ENCODE measurements at regions not wholly inside any gene's neighbourhood (a gene's known extent, or its start where the extent isn't known, plus 50 kb on each side); places are given as distances from the start of the nearest gene placed in this dataset.

DNA sequence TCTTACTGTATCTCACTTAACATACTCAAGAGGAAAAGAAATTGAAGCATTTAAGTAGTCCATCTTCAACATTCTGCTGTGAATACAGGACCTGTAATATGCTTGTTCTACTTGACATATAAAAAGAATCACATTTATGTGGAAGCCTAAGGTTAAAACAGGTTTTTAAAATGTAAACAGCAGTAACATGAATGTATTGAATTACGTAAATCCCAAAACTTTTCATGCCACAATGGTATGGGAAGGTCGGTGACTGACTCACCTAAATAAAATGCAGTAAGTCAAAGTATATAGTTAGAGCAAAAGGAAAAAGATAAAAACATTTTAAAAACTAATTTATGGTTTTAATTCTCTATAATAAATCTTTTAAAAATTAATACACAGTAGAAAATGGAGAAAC is 115.7 kb upstream of the TJP1 start:
- DNase-seq (ENCODE audit: low spot score), result no peak
- TF ChIP-seq, protein P1, sequence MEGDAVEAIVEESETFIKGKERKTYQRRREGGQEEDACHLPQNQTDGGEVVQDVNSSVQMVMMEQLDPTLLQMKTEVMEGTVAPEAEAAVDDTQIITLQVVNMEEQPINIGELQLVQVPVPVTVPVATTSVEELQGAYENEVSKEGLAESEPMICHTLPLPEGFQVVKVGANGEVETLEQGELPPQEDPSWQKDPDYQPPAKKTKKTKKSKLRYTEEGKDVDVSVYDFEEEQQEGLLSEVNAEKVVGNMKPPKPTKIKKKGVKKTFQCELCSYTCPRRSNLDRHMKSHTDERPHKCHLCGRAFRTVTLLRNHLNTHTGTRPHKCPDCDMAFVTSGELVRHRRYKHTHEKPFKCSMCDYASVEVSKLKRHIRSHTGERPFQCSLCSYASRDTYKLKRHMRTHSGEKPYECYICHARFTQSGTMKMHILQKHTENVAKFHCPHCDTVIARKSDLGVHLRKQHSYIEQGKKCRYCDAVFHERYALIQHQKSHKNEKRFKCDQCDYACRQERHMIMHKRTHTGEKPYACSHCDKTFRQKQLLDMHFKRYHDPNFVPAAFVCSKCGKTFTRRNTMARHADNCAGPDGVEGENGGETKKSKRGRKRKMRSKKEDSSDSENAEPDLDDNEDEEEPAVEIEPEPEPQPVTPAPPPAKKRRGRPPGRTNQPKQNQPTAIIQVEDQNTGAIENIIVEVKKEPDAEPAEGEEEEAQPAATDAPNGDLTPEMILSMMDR (IDR thresholded peaks at IDR 0.05; ENCODE audit: extremely low read depth, missing control alignments), result no peak

DNA sequence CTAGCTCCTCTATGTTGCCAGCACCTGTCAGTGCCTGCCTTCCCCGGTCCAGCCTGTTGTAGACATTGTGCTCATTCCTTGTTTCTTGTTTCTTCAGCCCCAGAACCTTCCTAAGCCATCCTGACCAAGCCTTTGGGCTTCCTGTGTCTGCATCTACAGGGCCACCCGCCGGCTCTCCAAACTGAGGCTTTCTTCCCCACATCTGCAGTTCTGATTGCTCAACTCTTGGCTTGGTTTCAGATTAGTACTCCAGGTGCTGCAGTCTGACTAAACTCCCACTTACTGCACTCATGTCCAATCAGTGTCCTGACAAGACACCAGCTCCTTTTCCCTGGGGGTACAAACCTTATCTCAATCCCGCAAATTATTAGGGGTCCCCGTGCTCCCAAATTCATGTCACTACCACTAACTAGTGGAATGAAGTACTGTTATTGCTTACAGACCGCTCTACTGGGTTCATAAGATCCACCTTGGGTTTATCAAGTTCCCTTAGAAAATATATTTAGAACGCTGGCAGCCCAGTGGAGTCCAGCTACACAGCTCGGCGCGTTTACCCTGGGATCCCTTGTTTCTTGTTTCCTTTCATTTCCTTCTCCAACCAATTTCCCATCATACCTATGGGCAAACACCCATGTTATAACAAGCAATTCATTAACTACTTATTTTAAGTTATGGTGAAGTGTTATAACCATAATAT is 114.2 kb upstream of the TJP1 start:
- TF ChIP-seq, protein P1 (IDR thresholded peaks at IDR 0.05; ENCODE audit: extremely low read depth, missing control alignments), result no peak
- no peak for DNase-seq (ENCODE audit: low spot score)

DNA sequence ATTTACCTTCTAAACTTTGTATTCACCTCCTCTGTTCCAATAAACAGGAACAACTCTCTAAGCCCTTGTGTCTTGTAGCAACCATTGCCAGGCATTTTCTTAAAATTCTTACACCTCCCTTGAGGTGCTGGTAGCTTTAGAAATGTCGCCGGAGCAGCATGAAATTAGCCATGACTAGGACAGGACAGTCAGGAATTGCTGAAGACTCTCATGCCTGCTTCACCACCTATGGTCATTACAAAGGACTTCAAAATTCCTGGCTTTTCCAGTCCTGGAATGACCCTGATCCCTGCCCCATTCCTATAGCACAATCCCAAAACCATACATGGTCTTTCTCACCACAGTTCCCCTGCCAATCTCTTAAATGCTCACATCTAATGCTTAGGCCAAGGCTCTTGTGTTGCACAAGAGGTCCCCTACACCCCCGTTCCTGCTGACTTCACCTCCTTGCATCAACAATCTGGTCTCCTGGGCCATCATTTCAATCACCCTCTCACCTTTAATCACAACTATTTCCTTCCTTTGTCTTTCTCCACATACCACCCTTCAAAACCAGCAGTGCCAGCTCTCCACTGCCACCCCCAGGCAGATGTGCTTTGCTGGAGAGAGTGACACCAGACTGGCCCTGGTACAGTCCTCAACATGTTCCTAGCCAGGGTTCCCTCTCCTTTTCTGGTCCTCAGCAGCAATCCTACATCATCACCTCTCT is 113.2 kb upstream of the TJP1 start:
- TF ChIP-seq, protein P1 (IDR thresholded peaks at IDR 0.05; ENCODE audit: extremely low read depth, missing control alignments), result no peak
- DNase-seq (ENCODE audit: low spot score), result no peak

DNA sequence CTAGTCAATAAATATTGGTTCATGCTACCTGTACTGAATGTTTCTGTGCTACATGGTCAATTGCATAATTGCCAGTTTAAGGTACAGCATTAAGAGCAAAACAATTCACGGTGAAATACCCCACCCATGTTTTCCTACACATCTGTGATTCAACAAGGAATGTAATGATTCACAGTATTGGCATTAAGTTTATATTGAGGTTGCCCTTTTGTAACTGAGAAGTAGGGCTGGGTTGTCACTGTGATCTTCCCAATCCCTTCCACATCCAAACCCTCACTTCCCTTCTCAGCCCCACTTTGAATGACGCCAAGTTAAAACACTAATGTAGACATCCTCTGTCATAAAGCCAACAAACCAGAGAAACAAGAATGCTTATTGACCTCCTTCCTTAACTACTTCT is 112.0 kb upstream of the TJP1 start:
- DNase-seq (ENCODE audit: low spot score), result no peak
- TF ChIP-seq, protein P1 (IDR thresholded peaks at IDR 0.05; ENCODE audit: extremely low read depth, missing control alignments), result no peak

DNA sequence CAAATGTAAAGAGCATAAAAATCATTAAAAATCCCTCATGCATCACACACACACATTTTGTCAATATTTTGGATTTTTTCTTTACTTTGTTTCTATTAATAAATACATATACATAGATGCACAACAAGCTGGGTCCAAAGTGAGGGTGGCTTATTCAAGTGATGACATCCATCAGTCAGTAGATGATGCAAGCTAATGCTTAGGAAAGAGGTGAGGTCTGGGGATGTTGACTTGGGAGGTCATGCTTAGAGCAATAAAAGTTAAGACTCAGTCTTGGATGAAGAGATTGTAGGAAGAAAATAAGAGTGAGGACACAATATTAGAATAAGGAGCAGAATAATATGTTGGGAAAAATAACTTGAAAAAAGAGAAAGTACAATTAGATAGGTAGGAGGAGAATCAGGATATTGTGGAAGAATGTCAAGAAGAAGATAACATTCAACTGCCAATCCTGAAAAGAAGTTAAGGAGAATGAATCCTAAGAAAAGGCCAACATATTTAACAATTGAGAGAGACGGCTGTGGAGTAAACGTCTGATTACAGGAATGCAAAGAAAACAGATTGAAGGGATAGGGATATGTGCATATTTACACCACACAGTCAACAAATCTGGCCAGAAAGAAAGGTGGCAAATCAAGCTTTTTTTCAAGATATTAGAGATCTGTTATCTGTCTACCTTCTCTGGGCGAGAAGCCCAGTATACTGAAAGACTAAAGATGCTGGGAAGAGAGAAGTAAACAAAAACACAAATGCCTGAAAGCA is 111.0 kb upstream of the TJP1 start:
- DNase-seq (ENCODE audit: low spot score), result no peak
- TF ChIP-seq, protein P1 (IDR thresholded peaks at IDR 0.05; ENCODE audit: extremely low read depth, missing control alignments), result no peak

DNA sequence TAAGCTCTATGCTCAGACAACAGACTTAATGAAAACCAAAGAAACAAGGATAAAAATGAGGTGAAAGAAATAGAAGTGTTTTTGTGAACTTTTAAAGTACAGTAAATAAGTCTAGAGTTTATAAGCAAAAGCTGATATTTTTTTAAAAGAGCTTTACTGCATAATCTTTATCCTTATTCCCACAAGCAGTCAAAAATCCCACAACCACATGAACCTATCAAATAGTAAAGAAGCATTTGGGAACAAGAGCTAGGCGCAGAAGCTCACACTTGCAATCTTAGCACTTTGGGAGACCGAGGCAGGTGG is 103.8 kb upstream of the TJP1 start:
- DNase-seq (ENCODE audit: low spot score), result no peak
- TF ChIP-seq, protein P1 (IDR thresholded peaks at IDR 0.05; ENCODE audit: extremely low read depth, missing control alignments), result no peak

All from GM20000 (cell line).